ENCODE measurements at regions not wholly inside any gene's neighbourhood (a gene's known extent, or its start where the extent isn't known, plus 50 kb on each side); places are given as distances from the start of the nearest gene placed in this dataset.

DNA sequence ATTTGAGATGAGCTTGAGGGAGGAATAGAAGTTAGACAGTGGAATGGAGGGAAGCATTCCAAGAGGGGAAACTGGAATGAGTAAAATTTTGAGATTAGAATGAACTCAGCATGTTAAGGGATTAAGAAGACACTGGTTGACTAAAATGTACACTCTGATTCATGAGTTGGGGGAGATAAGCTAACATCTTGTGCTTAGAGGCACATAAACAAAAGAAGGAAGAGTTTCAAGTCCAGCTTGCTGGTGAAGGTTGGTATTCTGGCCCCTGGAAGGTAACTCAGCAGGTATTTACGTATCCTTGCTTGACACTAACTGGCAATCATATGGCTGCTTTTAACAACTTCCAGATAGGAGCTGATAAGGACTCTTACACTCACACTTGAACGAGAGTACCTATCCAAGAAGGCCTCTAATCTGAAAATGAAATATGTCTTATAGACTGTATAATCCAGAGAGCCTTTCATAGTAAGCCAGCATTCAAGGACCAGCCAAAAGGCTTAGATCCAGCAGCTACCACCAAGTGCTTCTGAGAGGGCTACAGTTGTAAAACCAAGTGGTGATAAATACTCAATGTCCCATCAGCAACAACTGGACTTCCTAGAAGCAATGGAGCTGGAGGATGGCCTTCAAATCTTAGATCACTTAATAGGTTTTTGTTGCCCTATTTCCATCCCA, 149.7 kb upstream of the SERP2 start:
- TF ChIP-seq CTCF (IDR thresholded peaks at IDR 0.05), result no peak
- DNase-seq (ENCODE audit: low spot score), result no peak
- H3K27ac ChIP-seq, result peak overlapping the region; percentile 92 to 94
- H3K4me3 ChIP-seq, result no peak overlapping the region

GRCh38 chr13:44224450-44225149, 149.0 kb upstream of the SERP2 start:
- DNase-seq (ENCODE audit: low spot score), result peak; percentile 87
- H3K4me3 ChIP-seq, result no peak overlapping the region
- no peak for TF ChIP-seq CTCF (IDR thresholded peaks at IDR 0.05)
- peak overlapping the region; percentile 92 to 94 for H3K27ac ChIP-seq

GRCh38 chr13:44229371-44230030, 144.1 kb upstream of the SERP2 start:
- TF ChIP-seq CTCF (IDR thresholded peaks at IDR 0.05), result no peak
- DNase-seq (ENCODE audit: low spot score), result no peak
- no peak overlapping the region for H3K4me3 ChIP-seq
- peak overlapping the region in 1 of 2 donors; percentile 9 for H3K27ac ChIP-seq

GRCh38 chr13:44230071-44230470, 143.6 kb upstream of the SERP2 start:
- no peak overlapping the region for H3K4me3 ChIP-seq
- no peak for TF ChIP-seq CTCF (IDR thresholded peaks at IDR 0.05)
- no peak for DNase-seq (ENCODE audit: low spot score)
- peak overlapping the region in 1 of 2 donors; percentile 9 for H3K27ac ChIP-seq

DNA sequence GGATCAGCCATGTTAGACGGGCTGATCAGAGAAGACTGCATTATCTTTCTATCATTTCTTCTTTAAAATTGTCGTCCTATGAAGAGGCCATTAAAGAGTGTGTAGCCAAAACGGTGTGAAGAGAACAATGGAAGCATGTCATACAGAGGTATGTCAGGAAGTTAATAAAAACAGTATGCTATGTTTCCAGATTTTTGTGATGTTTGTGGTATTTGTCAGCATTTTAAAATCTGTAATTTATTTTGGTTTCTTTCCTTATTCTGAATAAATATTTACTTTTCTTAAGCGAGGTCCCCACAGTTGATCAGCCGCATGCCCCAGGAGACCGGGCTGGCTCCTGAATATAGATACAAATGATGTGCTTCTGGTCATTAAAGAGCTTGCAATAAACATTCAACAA, 142.9 kb upstream of the SERP2 start:
- Histone ChIP-seq H3K27ac (peak overlapping the region in 1 of 2 donors; percentile 9), H3K4me3 (no peak overlapping the region)
- no peak for DNase-seq (ENCODE audit: low spot score)
- no peak for TF ChIP-seq CTCF (IDR thresholded peaks at IDR 0.05)

GRCh38 chr13:44231786-44232516, 141.7 kb upstream of the SERP2 start:
- no peak for DNase-seq (ENCODE audit: low spot score)
- Histone ChIP-seq H3K4me3 (no peak overlapping the region), H3K27ac (peak overlapping the region; percentile 52 to 73)
- TF ChIP-seq CTCF (IDR thresholded peaks at IDR 0.05), result no peak
